Colonic mucosa (tissue), 4 donors: ENCODE measurements at regions not wholly inside any gene's neighbourhood (a gene's known extent, or its start where the extent isn't known, plus 50 kb on each side); places are given as distances from the start of the nearest gene placed in this dataset.

ENCODE experiments used
- DNase-seq: peaks from one replicate; pipeline ENCODE4 v3.0.0-alpha.2; 2020
- H3K27ac ChIP-seq: fragments of 200-600 bp; one replicate; pipeline ENCODE4 v1.8.0; 2021
- H3K27me3 ChIP-seq: fragments of 200-600 bp; one replicate; pipeline ENCODE4 v1.8.0; 2021
- H3K36me3 ChIP-seq: fragments of 200-600 bp; one replicate; pipeline ENCODE4 v1.8.0; 2021
- H3K4me1 ChIP-seq: fragments of 200-600 bp; one replicate; pipeline ENCODE4 v1.8.0; 2021; ENCODE audit warnings: mild to moderate bottlenecking
- H3K4me3 ChIP-seq: fragments of 200-600 bp; one replicate; pipeline ENCODE4 v1.8.0; 2021
- H3K9ac ChIP-seq, 2 donors: one replicate each; pipeline ENCODE4 v1.7.0; 2013; ENCODE audit warnings: control low read depth in 2 of 2, low read depth in 2 of 2, low read length in 2 of 2
- H3K9me3 ChIP-seq: fragments of 200-600 bp; one replicate; pipeline ENCODE4 v1.8.0; 2021
- CTCF ChIP-seq: fragments of 200-600 bp; IDR thresholded peaks from one replicate; pipeline ENCODE4 v1.8.0; 2022; ENCODE audit warnings: antibody characterized with exemption, mild to moderate bottlenecking
- intact Hi-C: fragments of 100-400 bp; cut with DNase I; formaldehyde crosslinking; loops from one replicate; pipeline ENCODE4 v1.14.1; 2022
- donor health status: healthy.
- donor health status: DM: no; HTN: no; CAD: no.
- donor health status: DM: no; HTN: no; CAD: no.

- Histone ChIP-seq H3K36me3 (no peaks in the 10 kb centered on the region), H3K4me3 (no peak overlapping the region), H3K9ac (no peak overlapping the region), H3K27ac (no peak overlapping the region), H3K4me1 (no peaks in the 10 kb centered on the region), H3K27me3 (no peaks in the 10 kb centered on the region), H3K9me3 (no peaks in the 10 kb centered on the region)
- intact Hi-C loops, result no loop called here
- TF ChIP-seq CTCF, result no peak
- DNase-seq, result no peak
These were observed 66.8 kb downstream of the FZD4 start for GRCh38 chr11:86888164-86889000.

- DNase-seq, result no peak
- TF ChIP-seq CTCF, result no peak
- H3K4me3 ChIP-seq, result no peak overlapping the region
- H3K36me3 ChIP-seq, result no peaks in the 10 kb centered on the region
- no peaks in the 10 kb centered on the region for H3K9me3 ChIP-seq
- no peaks in the 10 kb centered on the region for H3K4me1 ChIP-seq
- no peak overlapping the region for H3K9ac ChIP-seq
- H3K27ac ChIP-seq, result no peak overlapping the region
- H3K27me3 ChIP-seq, result no peaks in the 10 kb centered on the region
- intact Hi-C loops, result no loop called here
These were observed 66.2 kb downstream of the FZD4 start for GRCh38 chr11:86889001-86889341.

GRCh38 chr11:86891036-86891435 is 64.2 kb downstream of the FZD4 start:
- intact Hi-C loops, result no loop called here
- no peak for TF ChIP-seq CTCF

GRCh38 chr11:86893235-86893634 is 62.0 kb downstream of the FZD4 start:
- H3K4me3 ChIP-seq, result no peak overlapping the region
- no peaks in the 10 kb centered on the region for H3K36me3 ChIP-seq
- no peaks in the 10 kb centered on the region for H3K4me1 ChIP-seq
- H3K9ac ChIP-seq, result no peak overlapping the region
- no peak overlapping the region for H3K27ac ChIP-seq
- intact Hi-C loops, result no loop called here
- DNase-seq, result no peak
- H3K9me3 ChIP-seq, result no peaks in the 10 kb centered on the region
- no peaks in the 10 kb centered on the region for H3K27me3 ChIP-seq
- TF ChIP-seq CTCF, result no peak

More at GRCh38 chr11:86891036-86891435, 64.2 kb downstream of the FZD4 start:
- no peak for DNase-seq
- Histone ChIP-seq H3K9me3 (no peaks in the 10 kb centered on the region), H3K4me1 (no peaks in the 10 kb centered on the region), H3K36me3 (no peaks in the 10 kb centered on the region), H3K27me3 (no peaks in the 10 kb centered on the region), H3K9ac (no peak overlapping the region), H3K4me3 (no peak overlapping the region), H3K27ac (no peak overlapping the region)
